ENCODE measurements at regions not wholly inside any gene's neighbourhood (a gene's known extent, or its start where the extent isn't known, plus 50 kb on each side); places are given as distances from the start of the nearest gene placed in this dataset.

DNA sequence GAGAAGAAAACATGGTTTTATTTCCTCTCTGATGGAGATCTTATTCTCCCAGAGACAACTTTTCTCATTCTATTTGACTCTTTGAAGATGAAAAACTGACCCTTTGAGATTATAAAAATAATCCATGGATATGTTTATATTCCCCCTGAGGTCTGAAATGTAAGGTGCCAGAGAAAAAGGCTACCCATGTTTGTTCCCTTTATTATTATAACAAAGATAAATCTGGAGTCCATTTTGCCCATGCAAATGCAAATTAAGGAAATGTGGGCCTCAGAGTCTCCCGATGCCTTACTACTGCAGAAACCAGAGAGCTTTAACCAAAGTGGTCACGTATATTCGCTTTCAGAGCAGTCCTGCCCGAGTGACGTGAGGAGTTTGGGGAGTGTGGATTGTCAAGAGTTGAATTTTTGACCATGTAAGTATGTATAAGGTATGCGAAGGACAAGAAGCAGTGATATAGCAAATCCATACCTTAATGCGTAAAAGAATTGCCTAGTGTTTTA, 312.5 kb downstream of the RASEF start:
- TF ChIP-seq, protein P1, sequence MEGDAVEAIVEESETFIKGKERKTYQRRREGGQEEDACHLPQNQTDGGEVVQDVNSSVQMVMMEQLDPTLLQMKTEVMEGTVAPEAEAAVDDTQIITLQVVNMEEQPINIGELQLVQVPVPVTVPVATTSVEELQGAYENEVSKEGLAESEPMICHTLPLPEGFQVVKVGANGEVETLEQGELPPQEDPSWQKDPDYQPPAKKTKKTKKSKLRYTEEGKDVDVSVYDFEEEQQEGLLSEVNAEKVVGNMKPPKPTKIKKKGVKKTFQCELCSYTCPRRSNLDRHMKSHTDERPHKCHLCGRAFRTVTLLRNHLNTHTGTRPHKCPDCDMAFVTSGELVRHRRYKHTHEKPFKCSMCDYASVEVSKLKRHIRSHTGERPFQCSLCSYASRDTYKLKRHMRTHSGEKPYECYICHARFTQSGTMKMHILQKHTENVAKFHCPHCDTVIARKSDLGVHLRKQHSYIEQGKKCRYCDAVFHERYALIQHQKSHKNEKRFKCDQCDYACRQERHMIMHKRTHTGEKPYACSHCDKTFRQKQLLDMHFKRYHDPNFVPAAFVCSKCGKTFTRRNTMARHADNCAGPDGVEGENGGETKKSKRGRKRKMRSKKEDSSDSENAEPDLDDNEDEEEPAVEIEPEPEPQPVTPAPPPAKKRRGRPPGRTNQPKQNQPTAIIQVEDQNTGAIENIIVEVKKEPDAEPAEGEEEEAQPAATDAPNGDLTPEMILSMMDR (IDR thresholded peaks at IDR 0.05; ENCODE audit: borderline replicate concordance, extremely low read depth, low read length, poor library complexity, severe bottlenecking) = no peak
- TF ChIP-seq EZH2 (IDR thresholded peaks at IDR 0.05; ENCODE audit: borderline replicate concordance, low read depth, low read length, severe bottlenecking) = no peak
